ENCODE measurements at regions not wholly inside any gene's neighbourhood (a gene's known extent, or its start where the extent isn't known, plus 50 kb on each side); places are given as distances from the start of the nearest gene placed in this dataset.

GRCh38 chr6:93820465-93821082 lies 401.2 kb upstream of the EPHA7 start:
- H4K8ac ChIP-seq (ENCODE audit: low read depth, low read length), result no peak overlapping the region
- no peak overlapping the region for H3K4ac ChIP-seq (ENCODE audit: low read depth, low read length)
- H3K4me2 ChIP-seq (ENCODE audit: low read length), result no peak overlapping the region
- H2BK15ac ChIP-seq (replicated peaks; ENCODE audit: low read depth), result no peak overlapping the region
- no peaks in the 10 kb centered on the region for H3K36me3 ChIP-seq (ENCODE audit: control insufficient read depth, insufficient read depth, low read length)
- no peak overlapping the region for H3K27ac ChIP-seq (ENCODE audit: low read depth, low read length)
- DNase-seq, result no peak
- no peaks in the 10 kb centered on the region for H3K79me1 ChIP-seq (ENCODE audit: low read length)
- no peak overlapping the region for H3K56ac ChIP-seq (ENCODE audit: low read length)
- no peak overlapping the region for H2BK120ac ChIP-seq (ENCODE audit: low read depth, low read length)
- no peaks in the 10 kb centered on the region for H3K27me3 ChIP-seq (ENCODE audit: insufficient read depth, low read length, poor library complexity)
- no CpG with 5 or more reads among the region's 1 CpG for WGBS (ENCODE audit: extremely low coverage, insufficient coverage, low lambda C conversion rate)
- H3K4me3 ChIP-seq (ENCODE audit: low read length), result no peak overlapping the region
- no peak overlapping the region for H2AK5ac ChIP-seq (ENCODE audit: low read length)
- no peaks in the 10 kb centered on the region for H3K79me2 ChIP-seq (ENCODE audit: control insufficient read depth, insufficient read depth, low read length)
- H3K4me1 ChIP-seq (ENCODE audit: control insufficient read depth, low read depth, low read length), result peaks cover 2% of the 10 kb centered on the region
- no peak overlapping the region for H4K5ac ChIP-seq (ENCODE audit: low read length)
- no peak overlapping the region for H3K9ac ChIP-seq (ENCODE audit: low read length)
- H3K23ac ChIP-seq (ENCODE audit: low read length), result no peak overlapping the region
- H3K18ac ChIP-seq (ENCODE audit: low read length), result no peak overlapping the region
- no peak overlapping the region for H2BK5ac ChIP-seq (ENCODE audit: low read length)

- Histone ChIP-seq H2BK5ac (ENCODE audit: low read length) (no peak overlapping the region), H3K79me2 (ENCODE audit: control insufficient read depth, insufficient read depth, low read length) (no peaks in the 10 kb centered on the region), H3K23ac (ENCODE audit: low read length) (no peak overlapping the region), H3K9ac (ENCODE audit: low read length) (no peak overlapping the region), H3K18ac (ENCODE audit: low read length) (no peak overlapping the region), H3K79me1 (ENCODE audit: low read length) (no peaks in the 10 kb centered on the region), H3K4me2 (ENCODE audit: low read length) (no peak overlapping the region), H4K5ac (ENCODE audit: low read length) (no peak overlapping the region), H3K27ac (ENCODE audit: low read depth, low read length) (no peak overlapping the region), H3K4me3 (ENCODE audit: low read length) (no peak overlapping the region), H4K8ac (ENCODE audit: low read depth, low read length) (no peak overlapping the region), H3K56ac (ENCODE audit: low read length) (peak overlapping the region; percentile 22), H3K36me3 (ENCODE audit: control insufficient read depth, insufficient read depth, low read length) (no peaks in the 10 kb centered on the region), H3K4me1 (ENCODE audit: control insufficient read depth, low read depth, low read length) (peaks cover 2% of the 10 kb centered on the region), H3K27me3 (ENCODE audit: insufficient read depth, low read length, poor library complexity) (no peaks in the 10 kb centered on the region), H2BK15ac (replicated peaks; ENCODE audit: low read depth) (no peak overlapping the region), H3K4ac (ENCODE audit: low read depth, low read length) (no peak overlapping the region), H2AK5ac (ENCODE audit: low read length) (no peak overlapping the region), H2BK120ac (ENCODE audit: low read depth, low read length) (no peak overlapping the region)
- peak; percentile 57 for DNase-seq
- WGBS (ENCODE audit: extremely low coverage, insufficient coverage, low lambda C conversion rate), result no CpG with 5 or more reads among the region's 3 CpGs
Measured at GRCh38 chr6:93819189-93819588, 399.8 kb upstream of the EPHA7 start.

GRCh38 chr6:93817937-93818336 lies 398.6 kb upstream of the EPHA7 start:
- Histone ChIP-seq H3K27ac (ENCODE audit: low read depth, low read length) (no peak overlapping the region), H2BK15ac (replicated peaks; ENCODE audit: low read depth) (no peak overlapping the region), H3K79me2 (ENCODE audit: control insufficient read depth, insufficient read depth, low read length) (no peaks in the 10 kb centered on the region), H3K4me3 (ENCODE audit: low read length) (no peak overlapping the region), H3K4me2 (ENCODE audit: low read length) (no peak overlapping the region), H3K9ac (ENCODE audit: low read length) (no peak overlapping the region), H3K23ac (ENCODE audit: low read length) (no peak overlapping the region), H3K4ac (ENCODE audit: low read depth, low read length) (no peak overlapping the region), H2AK5ac (ENCODE audit: low read length) (no peak overlapping the region), H3K4me1 (ENCODE audit: control insufficient read depth, low read depth, low read length) (peaks cover 2% of the 10 kb centered on the region), H2BK120ac (ENCODE audit: low read depth, low read length) (no peak overlapping the region), H4K8ac (ENCODE audit: low read depth, low read length) (no peak overlapping the region), H3K36me3 (ENCODE audit: control insufficient read depth, insufficient read depth, low read length) (no peaks in the 10 kb centered on the region), H3K27me3 (ENCODE audit: insufficient read depth, low read length, poor library complexity) (no peaks in the 10 kb centered on the region), H3K79me1 (ENCODE audit: low read length) (no peaks in the 10 kb centered on the region), H3K56ac (ENCODE audit: low read length) (no peak overlapping the region), H2BK5ac (ENCODE audit: low read length) (no peak overlapping the region), H4K5ac (ENCODE audit: low read length) (no peak overlapping the region), H3K18ac (ENCODE audit: low read length) (no peak overlapping the region)
- DNase-seq, result no peak

- H4K5ac ChIP-seq (ENCODE audit: low read length), result no peak overlapping the region
- H3K23ac ChIP-seq (ENCODE audit: low read length), result no peak overlapping the region
- no peaks in the 10 kb centered on the region for H3K27me3 ChIP-seq (ENCODE audit: insufficient read depth, low read length, poor library complexity)
- H3K79me1 ChIP-seq (ENCODE audit: low read length), result no peaks in the 10 kb centered on the region
- no peaks in the 10 kb centered on the region for H3K4me1 ChIP-seq (ENCODE audit: control insufficient read depth, low read depth, low read length)
- no peak overlapping the region for H2BK5ac ChIP-seq (ENCODE audit: low read length)
- H3K18ac ChIP-seq (ENCODE audit: low read length), result no peak overlapping the region
- no peak for DNase-seq
- H3K4ac ChIP-seq (ENCODE audit: low read depth, low read length), result no peak overlapping the region
- H4K8ac ChIP-seq (ENCODE audit: low read depth, low read length), result no peak overlapping the region
- no peak overlapping the region for H3K4me3 ChIP-seq (ENCODE audit: low read length)
- no peak overlapping the region for H3K56ac ChIP-seq (ENCODE audit: low read length)
- no peaks in the 10 kb centered on the region for H3K79me2 ChIP-seq (ENCODE audit: control insufficient read depth, insufficient read depth, low read length)
- H2BK15ac ChIP-seq (replicated peaks; ENCODE audit: low read depth), result no peak overlapping the region
- no peak overlapping the region for H2BK120ac ChIP-seq (ENCODE audit: low read depth, low read length)
- H2AK5ac ChIP-seq (ENCODE audit: low read length), result no peak overlapping the region
- no CpG with 5 or more reads among the region's 4 CpGs for WGBS (ENCODE audit: extremely low coverage, insufficient coverage, low lambda C conversion rate)
- H3K36me3 ChIP-seq (ENCODE audit: control insufficient read depth, insufficient read depth, low read length), result no peaks in the 10 kb centered on the region
- no peak overlapping the region for H3K4me2 ChIP-seq (ENCODE audit: low read length)
- H3K27ac ChIP-seq (ENCODE audit: low read depth, low read length), result no peak overlapping the region
- H3K9ac ChIP-seq (ENCODE audit: low read length), result no peak overlapping the region
Measured at GRCh38 chr6:93806409-93807270, 387.3 kb upstream of the EPHA7 start.

- peak overlapping the region; percentile 47 for H3K27ac ChIP-seq (ENCODE audit: low read depth, low read length)
- H2AK5ac ChIP-seq (ENCODE audit: low read length), result no peak overlapping the region
- H3K18ac ChIP-seq (ENCODE audit: low read length), result no peak overlapping the region
- no peak overlapping the region for H4K5ac ChIP-seq (ENCODE audit: low read length)
- WGBS (ENCODE audit: extremely low coverage, insufficient coverage, low lambda C conversion rate), result no CpG with 5 or more reads among the region's 2 CpGs
- H3K23ac ChIP-seq (ENCODE audit: low read length), result no peak overlapping the region
- no peak overlapping the region for H2BK120ac ChIP-seq (ENCODE audit: low read depth, low read length)
- H3K36me3 ChIP-seq (ENCODE audit: control insufficient read depth, insufficient read depth, low read length), result no peaks in the 10 kb centered on the region
- H4K8ac ChIP-seq (ENCODE audit: low read depth, low read length), result no peak overlapping the region
- H3K27me3 ChIP-seq (ENCODE audit: insufficient read depth, low read length, poor library complexity), result no peaks in the 10 kb centered on the region
- no peaks in the 10 kb centered on the region for H3K79me2 ChIP-seq (ENCODE audit: control insufficient read depth, insufficient read depth, low read length)
- no peaks in the 10 kb centered on the region for H3K79me1 ChIP-seq (ENCODE audit: low read length)
- H3K56ac ChIP-seq (ENCODE audit: low read length), result no peak overlapping the region
- no peaks in the 10 kb centered on the region for H3K4me1 ChIP-seq (ENCODE audit: control insufficient read depth, low read depth, low read length)
- no peak overlapping the region for H3K4me3 ChIP-seq (ENCODE audit: low read length)
- peak; percentile 57 for DNase-seq
- no peak overlapping the region for H3K4ac ChIP-seq (ENCODE audit: low read depth, low read length)
- no peak overlapping the region for H2BK5ac ChIP-seq (ENCODE audit: low read length)
- H2BK15ac ChIP-seq (replicated peaks; ENCODE audit: low read depth), result no peak overlapping the region
- H3K4me2 ChIP-seq (ENCODE audit: low read length), result no peak overlapping the region
- no peak overlapping the region for H3K9ac ChIP-seq (ENCODE audit: low read length)
Measured at GRCh38 chr6:93801101-93801847, 381.9 kb upstream of the EPHA7 start.
